Stimulated activated effector memory CD8-positive, alpha-beta T cell treated with anti-CD3 and anti-CD28 coated beads, Interleukin-12 subunit alpha, Interleukin-12 subunit beta, amount 100 ng/mL, for 72 hours (primary cell): ENCODE measurements at regions not wholly inside any gene's neighbourhood (a gene's known extent, or its start where the extent isn't known, plus 50 kb on each side); places are given as distances from the start of the nearest gene placed in this dataset.

Source experiments
- ATAC-seq: fragments of 150-1000 bp; cut with Tn5 transposase; 2 replicates; pipeline ENCODE4 v1.10.0; 2021
- DNase-seq, 2 donors: peaks; one replicate each; pipeline ENCODE4 v3.0.0; 2021 to 2022; ENCODE audit warnings: low spot score in 2 of 2
- H3K27ac Mint-ChIP-seq: one replicate; pipeline ENCODE4 v1.8.0; 2022; ENCODE audit warnings: mild to moderate bottlenecking, mixed read lengths
- H3K36me3 Mint-ChIP-seq: one replicate; pipeline ENCODE4 v1.8.0; 2022; ENCODE audit warnings: mild to moderate bottlenecking, mixed read lengths
- H3K4me1 Mint-ChIP-seq: one replicate; pipeline ENCODE4 v1.8.0; 2022; ENCODE audit warnings: mixed read lengths
- H3K4me3 Mint-ChIP-seq: one replicate; pipeline ENCODE4 v1.8.0; 2022; ENCODE audit warnings: mild to moderate bottlenecking, mixed read lengths
- H3K9me3 Mint-ChIP-seq: one replicate; pipeline ENCODE4 v1.8.0; 2022; ENCODE audit warnings: mixed read lengths

GRCh38 chr12:25771476-25771875 is 187.0 kb upstream of the RASSF8 start:
- Mint-ChIP-seq H3K4me3 (no peak overlapping the region), H3K36me3 (no peaks in the 10 kb centered on the region), H3K9me3 (no peaks in the 10 kb centered on the region), H3K27ac (no peak overlapping the region), H3K4me1 (no peaks in the 10 kb centered on the region)
- no peak for DNase-seq
- ATAC-seq = no peak

DNA sequence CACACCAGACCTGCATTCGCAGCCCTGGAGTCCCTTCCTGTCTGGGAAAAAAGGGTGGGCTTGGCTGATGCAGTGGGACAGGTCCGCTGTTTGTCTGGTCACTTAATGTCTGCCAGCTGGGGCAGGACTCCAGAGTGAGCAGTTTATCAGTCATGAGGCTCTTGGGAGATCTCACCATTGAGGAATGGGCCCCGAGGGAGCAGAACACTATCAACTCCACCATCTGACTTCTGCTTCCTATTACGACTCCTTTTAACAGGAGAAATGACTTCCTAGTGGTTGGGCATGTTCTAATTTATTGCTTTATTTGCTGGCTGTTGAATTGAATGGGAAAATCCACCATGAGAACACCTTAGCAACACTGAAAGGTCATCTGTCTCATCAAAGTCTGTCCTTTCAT is 182.5 kb upstream of the RASSF8 start:
- Mint-ChIP-seq H3K36me3 (no peaks in the 10 kb centered on the region), H3K27ac (no peak overlapping the region), H3K4me1 (no peaks in the 10 kb centered on the region), H3K4me3 (no peak overlapping the region), H3K9me3 (no peaks in the 10 kb centered on the region)
- DNase-seq = no peak
- ATAC-seq = no peak

- H3K9me3 Mint-ChIP-seq = peaks cover 2% of the 10 kb centered on the region
- no peak for ATAC-seq
- H3K4me1 Mint-ChIP-seq = no peaks in the 10 kb centered on the region
- no peak overlapping the region for H3K27ac Mint-ChIP-seq
- DNase-seq = no peak
- H3K36me3 Mint-ChIP-seq = no peaks in the 10 kb centered on the region
- H3K4me3 Mint-ChIP-seq = no peak overlapping the region
Measured at GRCh38 chr12:25780771-25781170, 177.7 kb upstream of the RASSF8 start.

GRCh38 chr12:25781232-25781631 is 177.2 kb upstream of the RASSF8 start:
- Mint-ChIP-seq H3K4me1 (no peaks in the 10 kb centered on the region), H3K27ac (no peak overlapping the region), H3K36me3 (no peaks in the 10 kb centered on the region), H3K4me3 (no peak overlapping the region), H3K9me3 (peaks cover 2% of the 10 kb centered on the region)
- ATAC-seq = no peak
- no peak for DNase-seq

DNA sequence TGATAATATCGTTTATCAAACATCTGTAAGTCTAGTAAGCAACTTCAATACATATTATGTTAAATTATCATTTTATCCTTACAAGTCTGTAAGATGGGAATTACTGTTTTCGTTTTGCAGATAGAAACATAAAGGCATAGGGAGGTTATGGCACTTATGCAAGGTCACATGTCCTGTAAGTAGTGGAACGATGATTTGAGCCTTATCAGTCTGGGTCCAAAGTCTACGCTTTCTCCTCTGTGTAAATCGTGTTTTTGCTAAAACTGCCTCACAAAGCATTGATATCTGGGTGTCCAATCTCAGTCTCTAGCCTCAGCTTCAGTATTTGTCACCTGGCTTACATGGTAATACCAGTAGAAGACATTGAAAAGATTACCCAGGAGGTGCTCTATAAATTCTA is 174.9 kb upstream of the RASSF8 start:
- no peak for ATAC-seq
- Mint-ChIP-seq H3K4me3 (no peak overlapping the region), H3K27ac (no peak overlapping the region), H3K9me3 (peaks cover 2% of the 10 kb centered on the region), H3K4me1 (no peaks in the 10 kb centered on the region), H3K36me3 (no peaks in the 10 kb centered on the region)
- DNase-seq = no peak

GRCh38 chr12:25784669-25785068 is 173.8 kb upstream of the RASSF8 start:
- Mint-ChIP-seq H3K4me3 (no peak overlapping the region), H3K4me1 (no peaks in the 10 kb centered on the region), H3K36me3 (no peaks in the 10 kb centered on the region), H3K9me3 (peaks cover 2% of the 10 kb centered on the region), H3K27ac (no peak overlapping the region)
- no peak for DNase-seq
- ATAC-seq = no peak

GRCh38 chr12:25785134-25785533 is 173.3 kb upstream of the RASSF8 start:
- ATAC-seq = no peak

DNA sequence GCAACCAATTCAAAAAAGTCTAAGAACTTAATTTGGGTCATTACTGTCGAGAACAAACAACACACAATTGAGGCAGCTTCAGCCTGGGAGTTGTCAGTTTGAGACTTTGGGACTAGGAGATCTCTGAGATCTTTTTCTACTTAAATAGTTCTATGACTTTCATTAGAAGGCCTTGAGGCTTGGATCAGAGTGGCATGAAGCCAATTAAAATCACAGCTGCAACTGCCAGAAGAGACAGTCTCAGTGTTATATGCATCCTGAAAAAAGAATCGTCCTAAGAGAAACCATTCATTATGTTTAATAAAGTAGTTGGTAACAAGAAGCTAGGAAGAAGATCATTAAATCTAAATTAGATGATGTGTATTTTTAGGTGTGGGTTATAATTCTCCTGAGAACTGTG is 170.8 kb upstream of the RASSF8 start:
- H3K36me3 Mint-ChIP-seq = no peaks in the 10 kb centered on the region
- H3K9me3 Mint-ChIP-seq = peaks cover 4% of the 10 kb centered on the region
- ATAC-seq = no peak
- no peak overlapping the region for H3K4me3 Mint-ChIP-seq
- no peak overlapping the region for H3K27ac Mint-ChIP-seq
- no peaks in the 10 kb centered on the region for H3K4me1 Mint-ChIP-seq
- DNase-seq = no peak

More at GRCh38 chr12:25785134-25785533, 173.3 kb upstream of the RASSF8 start:
- Mint-ChIP-seq H3K9me3 (peaks cover 2% of the 10 kb centered on the region), H3K27ac (no peak overlapping the region), H3K4me3 (no peak overlapping the region), H3K36me3 (no peaks in the 10 kb centered on the region), H3K4me1 (no peaks in the 10 kb centered on the region)
- DNase-seq = no peak

DNA sequence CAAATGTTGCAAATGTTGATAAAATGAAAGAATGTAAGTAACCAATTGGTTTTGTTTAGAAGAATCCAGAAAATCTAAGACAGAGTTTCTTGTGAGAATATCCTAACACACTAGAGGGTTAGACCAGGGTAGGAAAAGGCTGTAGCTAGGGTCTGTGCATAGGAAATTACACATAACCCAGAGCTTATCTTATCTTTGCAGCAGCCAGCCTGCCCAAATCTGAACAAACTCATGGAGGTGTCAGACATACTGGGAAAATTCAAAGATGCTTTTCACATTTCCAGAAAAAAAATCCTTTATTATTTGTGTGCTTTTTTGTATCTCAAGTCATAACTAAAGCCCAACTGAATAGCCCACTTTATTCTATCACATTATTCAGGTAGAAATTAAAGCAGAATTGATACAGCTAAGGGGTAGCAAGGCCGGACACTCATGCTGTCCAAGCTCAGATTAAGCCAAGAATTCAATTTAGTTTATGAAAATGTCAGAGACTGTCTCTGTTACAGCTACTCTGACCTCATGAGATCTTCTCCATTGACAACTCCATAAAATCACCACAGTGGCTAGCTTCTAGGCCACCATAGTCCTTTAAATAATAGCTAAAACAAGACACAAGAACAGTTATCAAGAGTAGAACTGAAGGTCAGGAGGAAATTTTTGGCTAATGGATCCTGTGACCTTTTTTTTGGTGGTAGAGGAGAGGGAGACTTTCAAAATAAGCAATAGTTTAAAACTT is 169.6 kb upstream of the RASSF8 start:
- Mint-ChIP-seq H3K27ac (no peak overlapping the region), H3K36me3 (no peaks in the 10 kb centered on the region), H3K4me1 (no peaks in the 10 kb centered on the region), H3K4me3 (no peak overlapping the region), H3K9me3 (peaks cover 4% of the 10 kb centered on the region)
- DNase-seq (no peak), ATAC-seq (no peak)

DNA sequence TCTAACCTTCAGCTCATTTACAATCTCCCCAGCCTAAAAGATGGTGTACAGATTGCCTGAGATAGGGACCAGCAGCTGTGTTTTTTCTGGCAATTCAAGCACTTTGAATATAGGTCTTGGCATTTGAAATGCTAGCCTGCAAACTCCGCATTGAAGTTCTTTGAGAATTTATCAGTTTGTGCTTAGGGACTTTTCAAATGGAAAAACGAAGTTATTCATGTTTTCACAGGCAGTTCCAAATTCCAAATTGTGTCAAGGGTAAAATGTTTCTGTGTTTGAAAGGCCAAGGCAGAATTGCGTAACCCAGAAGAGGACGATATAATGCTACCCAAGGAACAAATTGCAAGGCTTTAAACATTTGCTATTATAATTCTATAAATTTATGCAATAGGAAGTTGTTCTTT is 168.9 kb upstream of the RASSF8 start:
- H3K4me3 Mint-ChIP-seq = no peak overlapping the region

GRCh38 chr12:25792031-25792430 is 166.5 kb upstream of the RASSF8 start:
- no peak for DNase-seq
- Mint-ChIP-seq H3K9me3 (peaks cover 5% of the 10 kb centered on the region), H3K27ac (no peak overlapping the region)

More for the DNA sequence above, 168.9 kb upstream of the RASSF8 start:
- Mint-ChIP-seq H3K27ac (no peak overlapping the region), H3K36me3 (no peaks in the 10 kb centered on the region), H3K4me1 (no peaks in the 10 kb centered on the region), H3K9me3 (peaks cover 2% of the 10 kb centered on the region)
- DNase-seq (no peak), ATAC-seq (no peak)

GRCh38 chr12:25793196-25793595 is 165.3 kb upstream of the RASSF8 start:
- Mint-ChIP-seq H3K36me3 (no peaks in the 10 kb centered on the region), H3K4me3 (no peak overlapping the region), H3K9me3 (peaks cover 5% of the 10 kb centered on the region), H3K27ac (no peak overlapping the region), H3K4me1 (no peaks in the 10 kb centered on the region)
- ATAC-seq (no peak), DNase-seq (no peak)

More at GRCh38 chr12:25792031-25792430, 166.5 kb upstream of the RASSF8 start:
- H3K36me3 Mint-ChIP-seq = no peaks in the 10 kb centered on the region
- no peak overlapping the region for H3K4me3 Mint-ChIP-seq
- no peaks in the 10 kb centered on the region for H3K4me1 Mint-ChIP-seq
- ATAC-seq = no peak

DNA sequence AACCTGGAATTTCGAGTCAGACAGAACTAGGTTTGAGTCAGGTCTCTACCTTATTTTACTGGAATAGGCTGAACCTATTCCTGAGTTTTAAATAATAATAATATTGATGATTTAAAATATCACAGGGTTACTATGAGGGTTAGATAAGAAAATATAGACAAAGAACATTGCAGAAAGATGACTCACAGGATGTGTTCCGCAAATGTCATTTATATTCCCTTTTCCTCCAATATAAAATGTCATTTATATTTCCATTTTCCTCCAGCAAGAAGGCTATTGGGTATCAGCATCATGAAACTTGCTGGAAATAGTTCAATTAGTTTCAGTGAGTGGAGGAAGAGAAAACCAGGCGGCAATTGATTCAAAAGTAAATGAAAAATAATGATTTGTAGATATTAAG is 163.9 kb upstream of the RASSF8 start:
- no peak for DNase-seq
- Mint-ChIP-seq H3K27ac (no peak overlapping the region), H3K4me3 (no peak overlapping the region), H3K9me3 (peaks cover 5% of the 10 kb centered on the region), H3K36me3 (no peaks in the 10 kb centered on the region), H3K4me1 (no peaks in the 10 kb centered on the region)
- ATAC-seq = no peak

GRCh38 chr12:25796523-25797000 is 161.9 kb upstream of the RASSF8 start:
- Mint-ChIP-seq H3K4me1 (no peaks in the 10 kb centered on the region), H3K27ac (no peak overlapping the region), H3K4me3 (no peak overlapping the region), H3K9me3 (peaks cover 5% of the 10 kb centered on the region), H3K36me3 (no peaks in the 10 kb centered on the region)
- ATAC-seq (no peak), DNase-seq (no peak)

DNA sequence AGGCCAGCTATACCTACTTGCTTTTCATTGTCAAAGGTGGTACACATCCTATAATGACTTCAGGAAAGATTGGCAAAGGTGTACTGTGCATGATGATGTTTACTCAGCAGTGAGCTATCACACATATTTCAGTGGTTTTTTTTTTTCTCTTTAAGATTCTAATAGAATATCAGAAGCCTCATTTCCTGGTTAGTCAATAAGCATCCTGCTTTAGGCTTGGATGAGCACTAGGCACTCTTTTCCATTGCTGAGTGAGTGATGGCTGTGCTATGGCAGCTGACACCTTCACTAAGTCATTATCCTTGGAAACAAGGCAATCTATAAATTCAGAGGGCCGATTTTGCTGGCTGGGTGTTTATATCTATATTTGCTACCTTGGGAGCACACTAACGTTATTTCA is 161.1 kb upstream of the RASSF8 start:
- Mint-ChIP-seq H3K4me1 (no peaks in the 10 kb centered on the region), H3K36me3 (no peaks in the 10 kb centered on the region), H3K4me3 (no peak overlapping the region), H3K27ac (no peak overlapping the region), H3K9me3 (peaks cover 5% of the 10 kb centered on the region)
- ATAC-seq (no peak), DNase-seq (no peak)

- H3K27ac Mint-ChIP-seq = no peak overlapping the region
- H3K9me3 Mint-ChIP-seq = peaks cover 3% of the 10 kb centered on the region
- ATAC-seq (no peak), DNase-seq (no peak)
- H3K4me1 Mint-ChIP-seq = no peaks in the 10 kb centered on the region
- no peak overlapping the region for H3K4me3 Mint-ChIP-seq
- no peaks in the 10 kb centered on the region for H3K36me3 Mint-ChIP-seq
Measured at GRCh38 chr12:25797949-25798348, 160.5 kb upstream of the RASSF8 start.
